ENCODE measurements at regions not wholly inside any gene's neighbourhood (a gene's known extent, or its start where the extent isn't known, plus 50 kb on each side); places are given as distances from the start of the nearest gene placed in this dataset.
"Not testable (repeated sequence)": the region's sequence is repeated elsewhere in the genome, so short reads cannot be mapped to it uniquely, and the experiment has no call there.

DNA sequence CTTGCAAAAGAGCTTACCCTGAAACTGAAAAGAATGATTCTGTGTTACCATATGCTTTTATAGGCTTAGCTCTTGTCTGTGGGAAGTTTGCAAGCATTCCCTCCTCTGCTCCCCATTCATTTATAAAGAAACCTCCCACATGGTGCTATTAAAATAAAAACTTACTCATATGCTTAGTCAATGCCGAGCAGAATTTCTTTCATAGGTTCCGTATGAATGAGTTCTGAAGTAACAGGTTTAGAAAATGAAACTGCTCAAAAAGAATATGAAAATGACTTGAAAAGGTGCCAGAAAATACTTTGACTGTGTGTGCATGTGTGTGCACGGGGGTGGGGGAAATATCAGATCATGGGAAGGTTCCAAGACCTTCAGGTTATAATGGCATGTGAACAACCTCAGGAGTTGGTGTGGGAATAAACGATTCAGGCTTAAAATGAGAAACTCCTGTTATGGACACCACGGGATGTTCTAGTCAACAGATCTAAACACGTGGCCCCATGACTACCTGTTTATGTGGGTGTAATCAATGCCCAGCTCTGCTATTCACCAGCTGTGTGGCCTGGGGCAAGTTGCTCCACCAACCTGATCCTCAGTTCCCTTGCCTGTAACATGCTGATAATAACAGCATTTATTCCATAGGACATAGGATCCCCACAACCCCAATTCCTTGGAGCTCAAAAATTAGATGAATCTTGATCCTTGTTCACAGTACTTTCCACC is 293.7 kb upstream of the PLGLB1 start:
- not testable (repeated sequence) for DNase-seq (ENCODE audit: low read depth)

- not testable (repeated sequence) for DNase-seq (ENCODE audit: low read depth)
Measured at GRCh38 chr2:87317193-87317592, 295.5 kb upstream of the PLGLB1 start.

DNA sequence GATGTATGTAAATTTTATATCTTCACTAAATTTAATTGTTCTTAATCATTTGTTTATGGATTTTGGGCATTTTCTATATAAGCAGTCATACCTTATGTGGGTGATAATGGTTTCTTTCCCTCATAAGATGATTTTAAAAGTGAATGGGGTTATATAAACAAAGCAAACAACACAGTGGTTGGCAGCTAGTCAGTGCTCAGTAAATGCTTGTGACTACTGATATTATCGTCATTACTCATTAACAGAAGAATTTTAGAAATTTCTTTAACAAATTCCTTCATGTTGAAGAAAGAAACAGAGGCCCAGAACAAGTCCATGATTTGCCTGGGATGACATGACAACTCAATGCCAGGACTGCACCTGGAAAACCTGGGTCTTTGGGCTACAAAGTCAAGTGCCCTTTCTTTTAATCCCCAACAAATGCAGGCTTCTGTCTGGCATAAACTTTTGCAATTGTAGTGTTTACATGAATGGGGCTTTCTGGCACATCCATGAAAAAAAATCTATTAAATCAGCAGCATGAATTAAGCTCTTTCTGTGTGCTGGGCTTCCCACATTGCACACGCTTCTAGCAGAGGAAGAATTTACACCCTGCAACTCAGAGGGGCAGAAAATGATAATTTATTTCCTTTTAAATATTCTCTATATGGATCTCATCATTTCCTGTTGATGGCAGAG is 297.3 kb upstream of the PLGLB1 start:
- DNase-seq (ENCODE audit: low read depth): not testable (repeated sequence)

- DNase-seq (ENCODE audit: low read depth): not testable (repeated sequence)
Measured at GRCh38 chr2:87319705-87320104, 298.1 kb upstream of the PLGLB1 start.

DNA sequence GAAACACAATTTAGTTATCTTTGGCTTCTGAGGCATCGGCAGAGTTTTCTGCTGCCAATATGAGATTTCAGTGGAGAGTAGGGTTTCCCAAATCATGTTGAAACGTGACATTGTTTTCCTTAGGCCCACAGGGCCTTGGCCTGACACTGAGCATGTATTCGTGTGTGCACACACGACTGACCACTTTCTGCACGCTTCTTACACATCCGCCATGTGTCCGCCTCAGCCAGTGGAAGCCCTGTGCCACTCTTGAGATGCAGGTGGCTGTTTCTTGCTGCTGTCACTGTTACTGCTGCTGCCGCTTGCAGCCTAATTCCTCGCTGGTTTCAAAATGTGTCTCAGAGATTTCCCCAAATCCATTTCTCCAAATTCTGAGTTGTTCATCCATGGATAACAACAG is 299.6 kb upstream of the PLGLB1 start:
- not testable (repeated sequence) for DNase-seq (ENCODE audit: low read depth)

DNA sequence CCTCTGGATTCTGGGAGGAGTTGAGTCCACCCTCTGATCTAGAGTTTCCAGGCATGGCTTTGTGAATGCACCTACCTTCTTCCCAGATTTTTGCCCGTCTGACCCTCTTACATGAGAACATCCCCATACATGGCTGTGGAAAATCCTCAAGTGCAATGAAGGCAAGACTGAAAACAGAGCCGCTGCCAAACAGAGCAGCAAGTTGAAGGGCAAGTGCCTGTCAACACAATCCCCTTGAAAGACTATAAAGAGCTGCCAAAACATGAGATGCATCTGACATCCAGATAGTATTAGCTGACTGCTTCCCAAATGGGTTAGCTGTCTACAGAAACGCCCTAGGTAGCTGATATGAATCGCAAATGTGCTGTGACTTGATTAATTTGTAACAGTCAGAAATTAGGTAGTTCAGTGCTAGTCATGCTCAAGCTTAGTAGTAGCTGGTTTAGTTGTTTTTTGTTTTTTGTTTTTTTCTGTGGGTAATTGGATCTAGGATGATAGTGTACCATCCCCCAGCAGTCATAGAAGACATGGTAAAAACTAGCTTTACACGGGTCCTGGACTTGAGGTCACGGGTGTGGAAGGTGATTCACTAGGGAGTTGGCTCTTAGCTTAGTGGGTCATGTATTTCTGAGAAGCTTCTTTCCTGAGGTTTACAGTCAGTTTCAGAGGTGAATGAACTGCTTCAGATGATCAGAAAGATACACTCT is 302.8 kb upstream of the PLGLB1 start:
- DNase-seq (ENCODE audit: low read depth): not testable (repeated sequence)

DNA sequence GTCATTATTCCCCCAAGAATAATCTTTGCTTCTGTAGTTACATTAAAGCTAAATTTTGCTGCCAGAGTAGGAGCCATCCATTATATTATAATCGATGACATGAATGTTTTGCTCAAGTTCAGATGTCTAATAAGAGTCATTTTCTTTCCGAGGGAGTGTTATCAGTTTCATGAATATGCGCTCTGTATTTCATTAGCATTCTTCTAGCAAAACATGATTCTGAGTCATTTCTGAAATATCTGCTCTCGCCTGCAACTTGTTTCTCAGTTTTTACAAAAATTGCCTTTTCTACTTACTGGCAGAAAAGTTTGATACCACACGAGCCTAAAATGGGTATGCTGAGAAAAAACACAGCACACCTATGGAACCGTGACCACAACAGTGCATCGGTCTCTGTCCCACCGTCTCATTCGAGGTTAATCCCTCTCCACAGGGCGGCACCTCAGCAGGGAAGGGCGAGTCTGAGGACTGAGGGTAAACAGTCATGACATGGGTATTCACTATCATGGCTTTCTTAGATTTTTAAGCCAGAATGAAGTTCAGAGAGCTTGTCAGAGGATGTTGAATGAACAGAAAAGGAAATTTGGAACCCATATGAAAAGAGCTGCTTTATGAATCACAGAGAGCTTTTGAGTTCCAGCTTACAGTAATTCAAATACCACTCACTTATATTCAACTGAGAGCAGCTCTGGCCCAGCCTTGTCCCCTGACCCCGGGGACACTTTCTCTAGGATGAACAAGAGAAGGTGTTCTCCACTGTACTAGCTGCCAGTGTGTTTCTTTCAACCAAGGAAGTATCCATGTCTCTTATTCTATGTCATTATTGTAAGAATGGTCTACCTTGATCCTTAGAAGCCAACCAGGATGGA is 303.6 kb upstream of the PLGLB1 start:
- DNase-seq (ENCODE audit: low read depth): not testable (repeated sequence)

DNA sequence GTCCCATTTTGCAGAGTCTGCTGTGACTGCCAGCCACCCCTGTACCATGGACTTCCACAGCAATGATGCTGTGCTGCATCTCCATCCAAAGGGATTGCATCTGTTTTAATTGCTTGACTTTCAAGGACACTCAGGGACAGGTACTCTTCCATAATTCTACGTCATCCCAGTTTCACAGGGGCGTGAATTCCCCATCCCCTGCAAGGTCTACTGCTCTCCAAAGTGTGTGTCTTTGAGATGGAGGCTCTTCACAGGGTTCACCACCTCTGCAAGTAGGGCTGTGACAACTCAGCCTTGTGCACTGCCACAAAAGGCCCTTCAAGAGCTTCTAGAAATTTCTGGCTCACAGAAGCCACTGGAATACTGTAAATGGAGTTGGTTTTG is 304.3 kb upstream of the PLGLB1 start:
- DNase-seq (ENCODE audit: low read depth): not testable (repeated sequence)

DNA sequence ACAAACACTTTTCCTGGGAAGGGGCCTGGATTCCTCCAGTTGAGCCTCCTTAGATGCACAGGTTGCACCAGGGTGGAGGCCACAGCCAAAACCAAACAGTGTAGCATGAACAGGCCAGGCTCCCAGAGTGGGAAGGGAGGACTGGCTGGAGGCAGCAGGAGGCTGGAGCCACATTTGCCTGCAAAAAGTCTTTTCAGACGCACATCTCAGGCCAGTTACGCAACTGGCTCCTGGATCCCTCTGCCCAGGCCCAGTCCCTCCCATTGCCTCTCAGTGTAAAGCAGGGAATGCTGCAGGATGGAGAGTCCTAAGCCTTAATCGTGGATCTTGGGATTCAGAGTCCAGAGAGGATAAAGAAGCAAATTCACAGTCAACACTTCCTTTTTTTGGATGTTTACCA is 305.1 kb upstream of the PLGLB1 start:
- not testable (repeated sequence) for DNase-seq (ENCODE audit: low read depth)

DNA sequence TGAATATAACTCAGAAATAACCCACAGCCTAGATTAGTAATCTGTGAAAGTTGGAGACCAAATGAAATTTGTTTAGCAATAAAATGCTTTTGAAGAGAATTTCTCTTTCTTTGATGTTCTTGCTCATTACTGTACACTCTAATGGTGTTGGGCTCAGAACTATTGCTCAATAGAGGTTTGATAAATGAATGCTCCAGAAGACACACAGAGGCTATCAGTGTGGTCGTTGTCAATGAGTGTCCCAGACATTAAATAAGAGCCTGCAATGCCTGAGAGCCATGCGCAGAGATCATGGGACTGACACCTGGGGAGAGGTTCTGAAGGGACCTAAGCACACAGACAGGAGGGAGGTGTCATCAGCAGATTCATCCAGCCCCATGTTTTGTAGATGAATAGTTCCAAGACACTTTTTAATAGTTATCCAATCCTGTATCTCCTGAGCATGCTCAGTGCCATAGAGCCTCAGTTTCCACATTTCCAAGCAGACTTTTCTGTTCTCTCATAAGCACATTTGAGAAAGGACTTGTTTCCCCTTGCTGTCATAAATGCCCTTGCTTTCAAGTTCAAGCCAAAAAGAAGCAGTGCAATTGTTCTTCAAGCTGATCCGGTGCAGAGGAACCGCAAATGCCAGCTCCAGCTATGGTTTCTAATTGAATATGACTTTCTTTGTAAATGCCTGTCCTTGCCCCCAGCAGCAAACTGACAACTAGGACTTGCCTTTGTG is 306.2 kb upstream of the PLGLB1 start:
- DNase-seq (ENCODE audit: low read depth): not testable (repeated sequence)

- DNase-seq (ENCODE audit: low read depth): not testable (repeated sequence)
Measured at GRCh38 chr2:87329529-87329928, 307.9 kb upstream of the PLGLB1 start.

DNA sequence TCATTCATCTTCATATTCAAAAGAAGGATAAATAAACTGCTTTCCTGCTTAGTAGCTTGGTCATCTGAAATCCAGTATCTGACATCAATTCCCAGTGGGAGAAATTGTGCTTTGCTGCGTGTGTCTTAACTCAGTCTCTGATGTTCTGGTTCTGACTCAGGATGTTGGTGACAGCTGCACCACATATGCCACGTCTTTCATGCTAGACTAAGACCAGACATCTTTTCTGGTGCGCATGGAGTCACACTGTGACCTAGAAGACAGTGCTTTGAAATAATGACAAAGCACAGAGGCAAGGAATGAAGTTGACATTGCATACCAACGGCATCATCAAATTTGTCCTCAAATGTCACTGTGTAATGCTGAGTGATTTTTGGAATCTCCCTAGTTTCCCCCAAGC is 308.8 kb upstream of the PLGLB1 start:
- not testable (repeated sequence) for DNase-seq (ENCODE audit: low read depth)

DNA sequence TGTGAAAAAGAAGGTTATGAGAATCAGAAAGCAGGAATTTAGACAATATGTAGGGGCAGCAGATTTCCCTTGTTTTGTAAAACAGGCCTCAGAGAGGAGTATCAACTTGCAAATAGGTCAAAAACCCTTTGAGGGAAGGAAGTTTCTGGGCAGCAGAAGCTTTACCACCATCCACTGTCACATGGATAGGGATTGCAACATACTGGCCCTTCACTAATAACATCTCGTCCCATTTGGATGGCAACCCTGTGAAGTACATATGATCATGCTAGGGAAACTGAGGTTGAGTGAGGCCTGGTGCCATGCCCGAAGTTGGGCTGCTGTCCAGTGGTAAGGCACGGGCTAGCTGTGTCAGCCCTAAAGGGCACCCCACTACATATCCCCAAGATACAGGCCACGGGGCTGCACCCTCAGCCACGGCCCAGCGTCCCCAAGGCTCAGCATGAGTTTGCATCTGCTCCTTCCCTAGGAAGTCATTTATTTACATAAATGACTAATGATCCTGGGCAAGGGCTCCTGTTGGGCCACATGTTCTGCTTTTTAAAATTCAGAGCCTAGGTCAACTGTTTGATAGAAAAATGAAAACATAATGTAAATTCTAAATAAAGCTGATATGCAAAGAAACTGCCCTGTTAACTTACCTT is 310.4 kb upstream of the PLGLB1 start:
- DNase-seq (ENCODE audit: low read depth): not testable (repeated sequence)

DNA sequence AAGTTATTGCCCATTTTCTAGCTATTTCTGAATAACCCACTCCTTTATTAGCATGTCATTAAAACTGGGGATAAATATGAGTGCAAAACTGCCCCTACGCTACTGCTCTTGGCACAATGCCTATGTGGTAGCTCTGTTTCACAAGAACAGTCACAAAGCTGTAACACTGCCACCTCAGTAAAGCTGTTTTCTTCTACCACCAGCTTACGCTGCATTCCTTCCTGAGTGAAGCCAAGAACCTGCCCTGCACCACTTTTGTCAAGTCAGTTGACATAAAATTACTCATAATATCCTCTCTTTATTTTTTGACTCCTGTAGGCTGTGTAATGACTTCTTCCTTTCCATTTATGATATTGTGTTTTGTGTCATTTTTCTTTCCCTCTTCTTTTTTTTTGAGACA is 313.2 kb upstream of the PLGLB1 start:
- not testable (repeated sequence) for DNase-seq (ENCODE audit: low read depth)

- not testable (repeated sequence) for DNase-seq (ENCODE audit: low read depth)
Measured at GRCh38 chr2:87338998-87339397, 317.4 kb upstream of the PLGLB1 start.

GRCh38 chr2:87341601-87342014 is 320.0 kb upstream of the PLGLB1 start:
- peak; percentile 9 for DNase-seq (ENCODE audit: low read depth)

DNA sequence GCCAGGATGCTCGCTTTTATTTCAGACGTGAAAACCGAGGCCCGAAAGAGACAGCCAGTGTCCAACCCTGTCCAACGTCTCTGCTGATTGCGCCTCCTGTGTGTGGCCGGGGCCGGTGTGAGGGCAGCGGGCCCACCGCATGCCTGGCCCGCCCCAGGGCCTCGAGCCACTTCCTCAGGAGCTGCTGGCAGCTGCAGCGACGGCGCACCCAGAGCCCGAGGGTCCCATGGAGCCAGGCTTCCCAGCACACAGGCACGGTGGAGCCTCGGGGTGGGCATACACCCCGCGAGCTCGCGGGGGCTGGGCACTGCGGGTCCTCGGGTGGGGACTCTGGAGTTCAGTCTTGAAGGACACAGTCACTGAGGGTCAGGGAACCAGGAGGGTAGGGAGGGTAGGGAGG is 320.5 kb upstream of the PLGLB1 start:
- not testable (repeated sequence) for DNase-seq (ENCODE audit: low read depth)

- DNase-seq (ENCODE audit: low read depth): not testable (repeated sequence)
Measured at GRCh38 chr2:87343347-87343746, 321.7 kb upstream of the PLGLB1 start.

- DNase-seq (ENCODE audit: low read depth): not testable (repeated sequence)
Measured at GRCh38 chr2:87345283-87345682, 323.6 kb upstream of the PLGLB1 start.

GRCh38 chr2:87348556-87348955 is 326.9 kb upstream of the PLGLB1 start:
- DNase-seq (ENCODE audit: low read depth): not testable (repeated sequence)
